ENCODE measurements at regions not wholly inside any gene's neighbourhood (a gene's known extent, or its start where the extent isn't known, plus 50 kb on each side); places are given as distances from the start of the nearest gene placed in this dataset.

DNA sequence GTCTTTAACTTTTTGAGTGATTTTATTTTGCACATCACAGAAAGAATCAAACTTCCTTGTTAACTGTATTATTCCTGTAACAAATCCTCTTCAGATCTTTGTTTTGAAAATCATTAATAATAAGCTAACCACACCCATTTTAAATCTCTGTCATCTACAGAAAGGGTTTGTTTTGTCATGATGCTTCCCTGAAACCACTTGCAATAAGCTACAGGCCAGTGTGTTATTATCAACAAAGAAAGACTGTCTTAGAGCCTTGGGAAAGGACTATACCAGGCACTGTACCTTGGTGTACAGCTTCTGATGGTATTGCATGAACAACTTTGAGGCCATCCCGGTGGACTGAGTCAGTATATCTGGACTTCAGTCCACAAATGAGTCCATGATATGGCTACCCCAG, 145.3 kb upstream of the FAM3C start:
- TF ChIP-seq FOXP2 (optimal IDR thresholded peaks at IDR 0.05; ENCODE audit: borderline replicate concordance, extremely low read depth, extremely low read length, insufficient read depth) (no peak), SIN3A (IDR thresholded peaks at IDR 0.05; ENCODE audit: borderline replicate concordance, insufficient read depth, low read length) (no peak), TAF1 (IDR thresholded peaks at IDR 0.05; ENCODE audit: borderline replicate concordance, insufficient read depth, low read length) (no peak), POLR2AphosphoS5 (IDR thresholded peaks at IDR 0.05; ENCODE audit: low read depth, low read length) (no peak)
- TF ChIP-seq, protein P1, sequence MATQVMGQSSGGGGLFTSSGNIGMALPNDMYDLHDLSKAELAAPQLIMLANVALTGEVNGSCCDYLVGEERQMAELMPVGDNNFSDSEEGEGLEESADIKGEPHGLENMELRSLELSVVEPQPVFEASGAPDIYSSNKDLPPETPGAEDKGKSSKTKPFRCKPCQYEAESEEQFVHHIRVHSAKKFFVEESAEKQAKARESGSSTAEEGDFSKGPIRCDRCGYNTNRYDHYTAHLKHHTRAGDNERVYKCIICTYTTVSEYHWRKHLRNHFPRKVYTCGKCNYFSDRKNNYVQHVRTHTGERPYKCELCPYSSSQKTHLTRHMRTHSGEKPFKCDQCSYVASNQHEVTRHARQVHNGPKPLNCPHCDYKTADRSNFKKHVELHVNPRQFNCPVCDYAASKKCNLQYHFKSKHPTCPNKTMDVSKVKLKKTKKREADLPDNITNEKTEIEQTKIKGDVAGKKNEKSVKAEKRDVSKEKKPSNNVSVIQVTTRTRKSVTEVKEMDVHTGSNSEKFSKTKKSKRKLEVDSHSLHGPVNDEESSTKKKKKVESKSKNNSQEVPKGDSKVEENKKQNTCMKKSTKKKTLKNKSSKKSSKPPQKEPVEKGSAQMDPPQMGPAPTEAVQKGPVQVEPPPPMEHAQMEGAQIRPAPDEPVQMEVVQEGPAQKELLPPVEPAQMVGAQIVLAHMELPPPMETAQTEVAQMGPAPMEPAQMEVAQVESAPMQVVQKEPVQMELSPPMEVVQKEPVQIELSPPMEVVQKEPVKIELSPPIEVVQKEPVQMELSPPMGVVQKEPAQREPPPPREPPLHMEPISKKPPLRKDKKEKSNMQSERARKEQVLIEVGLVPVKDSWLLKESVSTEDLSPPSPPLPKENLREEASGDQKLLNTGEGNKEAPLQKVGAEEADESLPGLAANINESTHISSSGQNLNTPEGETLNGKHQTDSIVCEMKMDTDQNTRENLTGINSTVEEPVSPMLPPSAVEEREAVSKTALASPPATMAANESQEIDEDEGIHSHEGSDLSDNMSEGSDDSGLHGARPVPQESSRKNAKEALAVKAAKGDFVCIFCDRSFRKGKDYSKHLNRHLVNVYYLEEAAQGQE (IDR thresholded peaks at IDR 0.05; ENCODE audit: insufficient read depth in 1 of 2, low read depth in 2 of 2, low read length in 2 of 2) = no peak

DNA sequence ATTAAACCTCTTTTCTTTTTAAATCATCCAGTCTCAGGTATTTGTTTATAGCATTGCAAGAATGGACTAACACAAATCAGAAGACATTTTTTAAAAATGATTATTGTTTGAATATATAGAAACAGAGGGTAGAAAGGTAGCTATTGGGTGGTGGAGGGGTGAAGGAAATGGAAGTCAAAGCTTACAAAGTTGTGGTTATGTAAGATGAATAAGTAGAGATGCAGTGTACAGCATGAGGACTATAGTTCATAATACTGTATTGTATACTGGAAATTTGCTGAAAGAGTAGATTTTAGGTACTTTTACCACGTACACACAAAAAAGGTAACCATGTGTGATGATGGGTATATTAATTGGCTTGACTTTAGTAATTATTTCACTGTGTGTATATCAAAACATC, 144.0 kb upstream of the FAM3C start:
- no peak for TF ChIP-seq TAF1 (IDR thresholded peaks at IDR 0.05; ENCODE audit: borderline replicate concordance, insufficient read depth, low read length)
- no peak for TF ChIP-seq FOXP2 (optimal IDR thresholded peaks at IDR 0.05; ENCODE audit: borderline replicate concordance, extremely low read depth, extremely low read length, insufficient read depth)
- TF ChIP-seq, protein P1 (IDR thresholded peaks at IDR 0.05; ENCODE audit: insufficient read depth in 1 of 2, low read depth in 2 of 2, low read length in 2 of 2) = no peak
- no peak for TF ChIP-seq SIN3A (IDR thresholded peaks at IDR 0.05; ENCODE audit: borderline replicate concordance, insufficient read depth, low read length)
- no peak for TF ChIP-seq POLR2AphosphoS5 (IDR thresholded peaks at IDR 0.05; ENCODE audit: low read depth, low read length)

DNA sequence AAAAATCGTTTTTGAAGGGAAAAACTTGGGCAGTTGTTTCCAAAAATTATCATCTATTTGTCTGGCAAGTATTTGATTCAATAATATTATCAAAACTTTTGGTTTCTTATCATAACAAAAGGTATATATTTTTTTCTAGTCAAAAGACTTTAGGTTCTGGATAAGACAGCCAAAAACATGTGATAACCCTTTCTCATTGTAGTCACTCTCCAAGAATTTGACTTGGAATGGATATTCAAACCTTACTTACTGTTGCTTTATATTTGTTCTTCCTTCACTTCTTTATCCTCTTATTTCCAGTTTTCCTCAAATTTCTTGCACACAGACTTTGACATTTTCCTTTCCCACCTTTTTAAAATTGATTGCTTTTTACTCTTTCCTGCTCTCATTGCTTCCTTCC, 140.9 kb upstream of the FAM3C start:
- TF ChIP-seq, protein P1 (IDR thresholded peaks at IDR 0.05; ENCODE audit: insufficient read depth in 1 of 2, low read depth in 2 of 2, low read length in 2 of 2) = no peak
- no peak for TF ChIP-seq POLR2AphosphoS5 (IDR thresholded peaks at IDR 0.05; ENCODE audit: low read depth, low read length)
- TF ChIP-seq FOXP2 (optimal IDR thresholded peaks at IDR 0.05; ENCODE audit: borderline replicate concordance, extremely low read depth, extremely low read length, insufficient read depth) = no peak
- no peak for TF ChIP-seq SIN3A (IDR thresholded peaks at IDR 0.05; ENCODE audit: borderline replicate concordance, insufficient read depth, low read length)
- TF ChIP-seq TAF1 (IDR thresholded peaks at IDR 0.05; ENCODE audit: borderline replicate concordance, insufficient read depth, low read length) = no peak

DNA sequence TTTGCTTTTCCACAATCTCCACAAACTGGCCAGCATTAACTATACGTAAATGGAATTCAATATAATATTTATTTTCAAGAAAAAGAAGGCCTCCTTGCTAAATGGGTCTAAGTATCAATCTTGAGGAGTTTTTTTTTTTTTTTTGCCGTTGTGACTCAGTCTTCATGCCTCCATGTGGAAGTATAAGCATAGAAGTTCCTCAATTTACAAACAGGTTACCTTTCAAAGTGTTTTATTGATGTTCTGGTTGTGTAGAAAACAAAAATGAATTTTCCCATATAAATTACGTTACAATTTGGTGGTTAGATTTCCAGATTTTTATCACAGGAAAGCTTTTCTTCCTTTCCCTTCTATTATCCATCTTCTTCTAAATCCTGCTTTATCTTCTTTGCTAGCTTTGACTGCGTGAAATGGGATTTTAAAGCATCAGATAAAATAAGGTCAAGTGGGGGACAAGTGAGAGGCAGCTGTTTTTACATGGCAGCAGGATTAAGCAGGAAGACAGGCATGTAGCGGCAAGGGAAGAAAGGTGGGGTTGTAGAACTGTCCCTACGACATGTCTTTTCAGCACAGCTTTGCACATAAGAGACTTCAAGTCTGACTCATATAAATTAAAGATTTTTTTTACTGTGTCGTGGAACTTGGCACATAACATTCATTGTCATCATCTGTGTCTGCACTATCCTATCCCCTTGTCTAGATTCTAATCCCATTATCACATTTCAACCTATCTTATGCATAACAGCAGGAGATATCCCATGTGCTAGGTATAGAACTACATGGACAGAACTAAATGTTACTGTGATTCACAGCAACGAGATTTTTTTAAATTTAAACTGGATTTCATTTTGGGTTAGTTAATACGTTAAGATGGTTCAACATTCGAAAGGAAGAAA, 135.3 kb upstream of the FAM3C start:
- TF ChIP-seq, protein P1 (IDR thresholded peaks at IDR 0.05; ENCODE audit: insufficient read depth in 1 of 2, low read depth in 2 of 2, low read length in 2 of 2) = no peak
- no peak for TF ChIP-seq TAF1 (IDR thresholded peaks at IDR 0.05; ENCODE audit: borderline replicate concordance, insufficient read depth, low read length)
- no peak for TF ChIP-seq FOXP2 (optimal IDR thresholded peaks at IDR 0.05; ENCODE audit: borderline replicate concordance, extremely low read depth, extremely low read length, insufficient read depth)
- no peak for TF ChIP-seq POLR2AphosphoS5 (IDR thresholded peaks at IDR 0.05; ENCODE audit: low read depth, low read length)
- TF ChIP-seq SIN3A (IDR thresholded peaks at IDR 0.05; ENCODE audit: borderline replicate concordance, insufficient read depth, low read length) = no peak
